ENCODE measurements at regions not wholly inside any gene's neighbourhood (a gene's known extent, or its start where the extent isn't known, plus 50 kb on each side); places are given as distances from the start of the nearest gene placed in this dataset.
"Not testable (repeated sequence)": the region's sequence is repeated elsewhere in the genome, so short reads cannot be mapped to it uniquely, and the experiment has no call there.

DNA sequence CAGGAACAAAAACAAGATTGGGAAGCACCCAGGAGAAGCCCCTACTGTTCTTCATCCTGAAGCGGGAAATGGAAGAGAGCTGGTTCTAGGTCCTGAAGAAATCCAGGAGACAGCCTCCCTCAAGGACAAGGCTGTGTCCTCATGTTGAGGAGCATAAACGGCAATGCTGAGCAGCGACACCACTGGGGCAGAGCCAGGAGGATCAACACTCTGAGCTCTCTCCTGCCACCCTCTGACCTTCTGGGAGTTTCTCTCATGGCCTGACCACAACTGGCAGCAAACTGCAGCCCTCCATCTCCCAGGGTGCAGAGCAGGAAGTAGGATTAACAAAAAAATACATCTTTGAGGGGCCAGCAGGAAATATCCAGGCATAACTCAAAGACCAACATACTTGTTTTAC, 1292.2 kb upstream of the TMEM132C start:
- no peak for DNase-seq (ENCODE audit: low spot score)

DNA sequence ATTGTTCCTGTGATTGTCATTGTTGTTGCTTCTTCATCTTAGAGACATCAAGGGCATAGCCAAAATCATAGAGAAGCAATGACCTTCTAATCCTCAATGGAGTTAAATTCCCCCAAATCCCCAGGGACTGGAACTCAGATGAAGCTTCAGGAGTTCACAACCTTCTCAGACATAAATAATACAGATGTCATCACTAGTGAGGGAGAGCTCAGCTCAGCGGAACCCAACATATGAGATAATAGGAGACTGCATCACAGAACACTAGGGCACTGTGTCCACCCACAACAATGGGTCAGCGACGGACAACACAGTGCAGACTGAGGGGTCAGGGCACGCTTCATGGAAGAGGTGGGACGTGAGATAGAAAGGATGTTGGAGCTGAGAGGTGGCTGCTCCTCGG, 1290.4 kb upstream of the TMEM132C start:
- in situ Hi-C loops (cut with HindIII; ENCODE audit: low sequenced_read_pairs), result no loop called here
- no peak for DNase-seq (ENCODE audit: low spot score)

More for the DNA sequence above, 1292.2 kb upstream of the TMEM132C start:
- in situ Hi-C loops (cut with HindIII; ENCODE audit: low sequenced_read_pairs), result no loop called here

DNA sequence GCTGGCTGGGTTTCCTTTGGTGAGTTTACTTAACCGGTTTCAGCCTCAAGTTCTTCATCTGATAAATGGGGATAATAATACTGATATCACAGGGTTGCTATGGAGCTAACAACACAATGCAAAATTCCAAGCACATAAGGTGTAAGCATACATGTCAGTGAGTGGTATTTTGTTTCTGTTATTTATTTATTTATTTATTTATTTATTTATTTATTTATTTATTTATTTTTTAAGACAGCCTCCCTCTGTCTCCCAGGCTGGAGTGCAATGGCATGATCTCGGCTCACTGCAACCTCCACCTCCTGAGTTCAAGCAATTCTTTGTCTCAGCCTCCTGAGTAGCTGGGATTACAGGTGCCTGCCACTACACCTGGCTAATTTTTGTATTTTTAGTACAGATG, 1287.4 kb upstream of the TMEM132C start:
- DNase-seq (ENCODE audit: low spot score); in situ Hi-C loops (cut with HindIII; ENCODE audit: low sequenced_read_pairs): not testable (repeated sequence)

DNA sequence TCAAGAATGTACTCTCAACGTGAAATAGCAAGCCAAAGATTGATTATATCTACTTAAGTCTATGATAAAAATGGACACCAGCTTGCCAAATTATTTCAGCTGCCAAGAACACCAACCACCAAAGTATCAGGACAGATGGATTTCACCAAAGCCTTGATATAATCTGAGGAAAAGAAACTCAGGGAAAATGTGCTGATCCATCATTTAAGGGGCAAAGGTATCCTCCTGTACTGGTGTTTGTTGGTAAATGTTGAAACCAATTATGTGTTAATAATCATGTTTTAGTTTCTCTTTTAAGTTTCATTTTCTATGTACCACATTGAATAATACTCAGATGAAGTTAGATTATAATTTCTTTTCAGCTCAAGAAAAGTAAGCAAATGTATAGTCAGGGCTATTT, 1284.3 kb upstream of the TMEM132C start:
- DNase-seq (ENCODE audit: low spot score), result no peak
- in situ Hi-C loops (cut with HindIII; ENCODE audit: low sequenced_read_pairs), result no loop called here

DNA sequence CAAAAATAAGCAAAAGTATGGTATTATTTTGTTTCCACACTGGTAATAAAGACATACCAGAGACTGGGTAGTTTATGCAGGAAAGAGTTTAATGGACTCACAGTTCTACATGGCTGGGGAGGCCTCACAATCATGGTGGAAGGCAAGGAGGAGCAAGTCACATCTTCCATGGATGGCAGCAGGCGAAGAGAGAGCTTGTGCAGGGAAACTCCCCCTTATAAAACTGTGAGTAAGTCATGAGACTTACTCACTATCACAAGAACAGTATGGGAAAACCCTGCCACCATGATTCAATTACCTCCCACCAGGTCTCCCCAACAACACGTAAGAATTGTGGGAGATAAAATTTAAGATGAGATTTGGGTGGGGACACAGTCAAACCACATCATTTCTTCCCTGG, 1283.2 kb upstream of the TMEM132C start:
- in situ Hi-C loops (cut with HindIII; ENCODE audit: low sequenced_read_pairs); DNase-seq (ENCODE audit: low spot score): not testable (repeated sequence)

DNA sequence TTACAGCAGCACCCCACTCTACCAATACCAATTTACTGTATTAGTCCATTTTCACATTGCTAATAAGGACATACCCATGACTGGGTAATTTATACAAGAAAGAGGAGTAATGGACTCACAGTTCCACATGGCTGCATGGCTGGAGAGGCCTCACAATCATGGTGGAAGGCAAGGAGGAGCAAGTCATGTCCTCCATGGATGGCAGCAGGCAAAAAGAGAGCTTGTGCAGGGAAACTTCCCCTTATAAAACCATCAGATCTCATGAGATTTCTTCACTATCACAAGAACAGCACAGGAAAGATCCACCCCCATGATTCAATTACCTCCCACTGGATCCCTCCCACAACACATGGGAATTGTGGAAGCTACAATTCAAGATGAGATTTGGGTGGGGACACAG, 1281.3 kb upstream of the TMEM132C start:
- in situ Hi-C loops (cut with HindIII; ENCODE audit: low sequenced_read_pairs), result not testable (repeated sequence)

DNA sequence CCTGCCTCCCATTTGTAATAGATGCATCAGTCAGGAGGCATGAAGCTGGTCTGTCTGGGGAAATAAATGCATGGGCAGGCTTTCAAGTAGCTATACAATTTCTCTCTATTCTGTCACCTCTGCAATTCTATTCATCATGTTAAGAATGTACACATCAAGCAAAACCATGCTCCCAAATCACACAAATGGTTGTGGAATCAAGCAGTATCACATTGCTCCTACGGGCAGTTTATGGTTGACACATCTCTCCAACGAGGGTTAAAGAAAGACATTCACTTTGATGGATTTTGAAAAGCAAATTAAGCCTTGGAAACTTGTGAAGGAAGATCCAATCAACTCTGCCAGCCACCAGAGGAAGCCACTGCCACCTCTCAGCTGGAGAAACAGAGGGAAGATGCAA, 1277.4 kb upstream of the TMEM132C start:
- DNase-seq (ENCODE audit: low spot score), result no peak
- in situ Hi-C loops (cut with HindIII; ENCODE audit: low sequenced_read_pairs), result no loop called here

More for the DNA sequence above, 1281.3 kb upstream of the TMEM132C start:
- not testable (repeated sequence) for DNase-seq (ENCODE audit: low spot score)

DNA sequence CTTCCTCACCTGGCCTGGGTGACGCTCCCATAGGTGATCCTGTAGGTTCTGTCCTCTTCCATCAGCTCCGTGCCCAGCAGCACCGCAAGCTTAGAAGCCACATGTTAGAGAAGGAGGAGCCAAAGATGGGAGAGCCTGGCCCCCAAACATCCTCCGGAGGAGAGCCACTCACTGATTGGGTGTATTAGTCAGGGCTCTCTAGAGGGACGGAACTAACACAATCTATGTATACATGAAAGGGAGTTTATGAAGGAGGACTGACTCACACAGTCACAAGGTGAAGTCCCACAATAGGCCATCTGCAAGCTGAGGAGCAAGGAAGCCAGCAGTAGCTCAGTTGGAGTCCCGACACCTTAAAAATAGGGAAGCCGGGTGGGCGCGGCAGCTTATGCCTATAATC, 1273.1 kb upstream of the TMEM132C start:
- in situ Hi-C loops (cut with HindIII; ENCODE audit: low sequenced_read_pairs), result no loop called here
- DNase-seq (ENCODE audit: low spot score), result no peak

DNA sequence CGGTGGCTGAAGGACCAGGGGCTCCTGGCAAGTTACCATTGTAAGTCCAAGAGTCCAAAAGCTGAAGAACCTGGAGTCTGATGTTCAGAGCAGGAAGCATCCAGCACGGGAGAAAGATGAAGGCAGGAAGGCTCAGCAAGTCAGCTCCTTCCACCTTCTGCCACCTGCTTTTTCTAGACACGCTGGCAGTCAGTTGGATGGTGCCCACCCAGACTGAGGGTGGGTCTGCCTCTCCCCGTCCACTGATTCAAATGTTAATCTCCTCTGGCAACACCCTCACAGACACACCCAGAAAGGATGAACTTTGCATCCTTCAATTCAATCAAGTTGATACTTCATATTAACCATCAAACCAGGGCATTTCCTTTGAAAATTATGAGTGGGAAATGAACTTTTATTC, 1272.4 kb upstream of the TMEM132C start:
- in situ Hi-C loops (cut with HindIII; ENCODE audit: low sequenced_read_pairs), result no loop called here
- DNase-seq (ENCODE audit: low spot score), result no peak

DNA sequence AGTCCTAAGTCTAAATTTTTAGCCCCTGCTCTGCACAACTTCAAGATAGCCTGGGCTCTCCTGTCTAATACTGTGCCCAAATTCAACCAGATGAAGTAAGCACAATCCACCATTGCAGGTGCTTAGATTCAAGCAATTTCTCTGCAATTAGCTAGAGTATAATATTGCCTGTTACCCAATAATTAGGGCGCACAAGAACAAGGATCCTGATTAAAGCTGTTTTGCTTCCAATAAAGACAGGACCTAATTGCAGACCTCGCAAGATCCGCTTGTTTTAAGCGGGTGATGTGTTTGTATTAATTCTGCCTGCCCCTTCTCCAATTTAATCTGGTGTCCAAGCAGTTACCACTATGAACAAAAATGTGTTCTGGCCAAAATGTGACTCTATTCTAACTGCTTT, 1268.9 kb upstream of the TMEM132C start:
- DNase-seq (ENCODE audit: low spot score), result no peak
- in situ Hi-C loops (cut with HindIII; ENCODE audit: low sequenced_read_pairs), result no loop called here

DNA sequence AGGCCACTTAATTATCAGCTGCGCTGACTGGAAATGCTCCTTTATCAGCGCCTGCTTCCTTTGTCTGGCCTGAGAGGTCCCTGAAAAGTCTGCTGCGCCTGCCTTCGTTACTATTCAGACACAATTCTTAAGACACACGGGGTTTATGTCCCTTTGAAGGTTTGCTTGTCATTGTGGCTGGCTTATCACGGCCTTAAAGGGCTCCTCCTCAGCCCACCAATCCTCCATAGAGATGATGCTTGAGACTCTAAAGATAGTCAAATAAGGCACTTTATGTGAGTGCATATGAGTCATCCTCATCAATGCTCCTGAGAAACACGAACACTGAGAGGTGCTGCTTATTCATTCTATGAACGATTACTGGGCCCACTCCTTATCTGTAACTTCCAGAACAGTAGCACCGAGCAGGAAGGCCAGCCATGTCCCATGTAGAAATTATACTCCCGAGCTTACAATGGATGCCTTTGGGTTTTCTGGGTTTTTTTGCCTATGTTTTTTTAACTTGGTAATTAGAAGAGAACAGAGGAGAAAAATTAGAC, 1268.2 kb upstream of the TMEM132C start:
- in situ Hi-C loops (cut with HindIII; ENCODE audit: low sequenced_read_pairs), result no loop called here
- DNase-seq (ENCODE audit: low spot score), result no peak

DNA sequence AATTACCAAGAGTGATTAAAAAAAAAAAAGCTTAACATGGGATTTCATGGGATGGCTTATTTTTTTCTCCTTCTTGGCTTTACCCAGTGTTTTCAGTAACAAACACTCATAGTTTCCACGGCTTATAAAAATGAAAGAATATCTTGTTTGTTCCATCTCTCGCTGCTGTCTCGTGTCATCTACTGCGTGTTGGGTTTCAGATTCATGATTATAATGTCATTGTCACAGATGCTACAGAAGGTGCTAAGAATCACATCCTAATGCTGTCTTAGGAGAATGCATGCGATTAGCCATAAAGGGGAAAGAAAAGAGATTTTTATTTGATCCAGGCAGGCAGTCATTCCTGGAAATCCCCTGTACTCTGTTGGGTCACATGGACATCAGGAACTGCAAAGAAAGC, 1267.6 kb upstream of the TMEM132C start:
- in situ Hi-C loops (cut with HindIII; ENCODE audit: low sequenced_read_pairs), result no loop called here
- no peak for DNase-seq (ENCODE audit: low spot score)

DNA sequence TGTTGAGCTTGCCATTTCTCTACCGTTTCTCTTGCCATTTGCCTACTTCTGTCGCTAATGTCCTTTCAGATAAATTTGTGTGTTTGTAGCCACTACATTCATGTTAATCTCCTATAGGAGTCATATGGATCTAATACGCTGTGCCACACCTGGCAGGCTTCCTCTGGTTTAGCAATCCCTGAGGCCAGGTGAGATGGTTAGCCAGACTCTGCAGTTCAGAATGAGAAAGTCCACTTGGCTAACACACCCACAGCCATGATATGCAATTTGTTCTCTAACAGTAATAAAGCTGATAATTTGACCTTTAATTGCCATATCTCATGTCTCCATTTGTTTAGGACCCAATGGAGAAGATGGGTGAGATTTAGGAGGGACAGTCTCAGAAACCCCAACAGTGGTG, 1261.6 kb upstream of the TMEM132C start:
- no peak for DNase-seq (ENCODE audit: low spot score)
- in situ Hi-C loops (cut with HindIII; ENCODE audit: low sequenced_read_pairs), result no loop called here

DNA sequence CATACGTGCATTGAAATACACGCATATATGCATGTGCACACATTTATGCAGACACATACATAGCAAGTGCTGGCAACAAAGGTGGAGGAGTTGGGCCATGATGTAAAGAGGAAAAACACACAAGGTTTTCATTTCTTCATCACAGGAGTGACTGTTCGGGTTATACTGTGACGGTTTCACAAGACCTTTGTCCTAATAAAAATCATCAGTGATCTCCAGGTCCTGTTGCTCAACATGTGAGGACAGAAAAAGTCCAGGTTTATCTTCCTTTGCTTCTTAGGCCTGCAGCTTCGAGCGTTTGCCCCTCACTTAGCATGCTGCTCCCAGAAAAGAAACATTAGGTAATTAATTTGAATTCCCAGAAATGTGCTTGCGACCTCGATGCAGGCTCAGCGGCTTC, 1260.0 kb upstream of the TMEM132C start:
- no peak for DNase-seq (ENCODE audit: low spot score)
- in situ Hi-C loops (cut with HindIII; ENCODE audit: low sequenced_read_pairs), result no loop called here

DNA sequence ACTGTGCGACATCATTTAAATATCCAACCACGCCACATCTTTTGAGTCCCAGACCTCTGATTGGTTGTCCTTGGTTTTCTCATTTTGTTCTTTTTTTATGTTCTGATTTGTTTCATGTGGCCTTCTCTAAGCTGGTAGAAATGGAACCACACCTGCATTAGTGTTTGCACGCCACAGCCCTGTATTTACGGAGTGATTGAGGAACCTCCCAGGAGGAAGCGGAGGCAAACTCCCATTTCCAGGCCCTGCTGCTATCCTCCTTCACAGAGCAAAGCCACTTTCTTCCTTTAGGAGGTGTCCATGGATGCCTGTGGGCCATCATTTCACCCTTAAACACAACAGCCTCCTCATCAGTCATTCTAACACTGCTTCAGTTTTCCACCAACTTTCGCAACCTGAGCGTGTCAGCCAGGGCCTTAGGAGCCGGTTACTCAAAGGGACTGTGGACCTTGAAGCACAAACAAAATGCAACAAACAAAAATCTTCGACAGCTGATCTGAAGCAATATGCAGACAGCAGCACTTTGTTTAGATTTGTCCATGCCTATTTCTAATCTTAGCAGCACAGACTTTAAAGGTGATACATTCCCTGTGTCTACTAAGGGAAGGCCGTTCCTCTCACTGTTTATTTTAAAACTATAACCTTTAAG, 1258.1 kb upstream of the TMEM132C start:
- DNase-seq (ENCODE audit: low spot score), result no peak
- in situ Hi-C loops (cut with HindIII; ENCODE audit: low sequenced_read_pairs), result no loop called here

DNA sequence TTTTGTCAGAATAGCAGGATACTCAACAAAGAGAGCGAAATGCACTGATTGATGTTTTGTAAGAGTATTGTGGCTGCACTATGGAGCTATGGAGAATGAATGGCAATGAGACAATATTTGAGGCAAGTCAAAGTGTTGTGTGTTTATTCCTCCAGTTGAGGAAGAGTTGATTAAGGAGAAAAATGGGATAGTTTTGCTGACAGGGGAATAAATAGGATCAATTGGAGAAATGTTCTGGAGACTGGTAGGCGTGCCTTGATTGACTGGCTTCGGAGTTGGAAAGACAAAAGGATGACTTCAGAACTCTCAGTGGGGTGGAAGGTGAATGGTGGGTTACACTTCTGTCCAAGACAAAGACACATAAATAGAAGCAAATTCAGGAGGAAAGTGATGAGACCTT, 1254.9 kb upstream of the TMEM132C start:
- in situ Hi-C loops (cut with HindIII; ENCODE audit: low sequenced_read_pairs), result no loop called here

DNA sequence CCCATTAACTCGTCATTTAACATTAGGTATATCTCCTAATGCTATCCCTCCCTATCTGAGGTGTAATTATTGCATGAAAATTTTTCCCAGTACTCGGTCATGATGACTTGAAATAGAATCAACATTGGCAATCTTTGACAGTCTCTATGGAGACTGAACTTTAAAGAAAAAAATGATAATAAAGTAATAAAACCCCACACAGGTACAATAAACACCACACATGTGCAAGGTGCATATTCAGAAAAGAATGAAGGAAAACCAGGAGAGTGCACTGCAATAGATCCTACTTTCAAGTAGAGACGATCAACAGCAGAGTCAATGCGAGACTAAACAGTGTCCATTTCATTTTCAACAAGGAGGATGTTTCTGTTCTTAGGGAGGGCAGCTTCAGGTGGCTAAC, 1253.8 kb upstream of the TMEM132C start:
- in situ Hi-C loops (cut with HindIII; ENCODE audit: low sequenced_read_pairs), result no loop called here
- no peak for DNase-seq (ENCODE audit: low spot score)

More for the DNA sequence above, 1254.9 kb upstream of the TMEM132C start:
- no peak for DNase-seq (ENCODE audit: low spot score)

DNA sequence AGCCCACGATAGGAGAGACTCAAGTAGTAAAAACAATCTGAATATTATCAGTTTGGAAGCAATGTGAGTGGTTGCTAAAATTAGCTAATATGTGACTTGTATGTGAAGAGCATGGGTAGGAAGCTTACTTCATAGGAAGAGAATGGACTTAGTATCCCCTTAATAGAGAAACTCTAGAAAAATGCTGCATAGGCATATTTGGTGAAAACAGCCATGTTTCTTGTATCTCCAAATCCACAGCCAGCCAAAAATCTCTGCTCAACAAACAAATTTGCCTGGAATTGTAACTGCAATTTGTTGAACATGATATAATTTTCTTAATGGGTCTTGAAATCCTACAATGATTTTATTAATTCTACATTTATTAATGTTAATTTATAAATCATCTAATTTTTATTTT, 1252.9 kb upstream of the TMEM132C start:
- DNase-seq (ENCODE audit: low spot score), result no peak
- in situ Hi-C loops (cut with HindIII; ENCODE audit: low sequenced_read_pairs), result no loop called here

DNA sequence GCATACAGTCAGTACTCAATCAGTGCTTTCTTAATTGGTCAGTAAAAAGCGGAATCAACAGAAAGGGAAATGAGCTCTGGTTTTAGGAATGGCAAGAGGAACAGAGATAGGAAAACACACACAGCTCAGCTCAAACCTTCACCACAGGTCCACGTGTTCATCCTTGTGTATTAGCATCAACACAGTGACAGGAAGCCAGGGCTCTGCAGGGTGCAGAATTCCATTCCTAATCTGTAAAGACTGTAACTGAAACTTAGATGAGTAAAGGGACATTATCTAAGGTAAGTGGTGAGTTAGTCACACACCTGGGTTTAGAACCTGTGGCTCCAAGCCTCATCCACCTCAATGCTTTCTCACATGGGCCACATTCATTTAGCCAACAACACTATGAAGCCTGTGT, 1242.2 kb upstream of the TMEM132C start:
- DNase-seq (ENCODE audit: low spot score), result no peak
- in situ Hi-C loops (cut with HindIII; ENCODE audit: low sequenced_read_pairs), result no loop called here

DNA sequence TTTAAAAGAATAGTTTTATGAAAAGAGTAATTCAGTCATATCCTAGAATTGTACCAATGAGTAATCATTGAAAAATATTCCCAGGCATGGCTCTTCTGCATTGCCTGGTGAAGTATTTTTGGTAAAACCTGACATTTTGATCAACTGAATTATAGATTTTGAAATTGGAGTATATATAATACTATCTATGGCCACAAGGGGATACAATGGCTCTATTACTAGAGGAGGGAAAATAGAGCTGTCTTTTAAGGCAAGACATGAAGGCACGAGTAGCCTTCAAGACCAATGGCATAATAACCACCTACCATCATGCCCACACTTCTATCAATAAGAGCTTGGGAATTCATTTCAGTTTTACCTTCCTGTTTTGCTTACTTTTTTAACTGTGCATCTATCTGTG, 1241.4 kb upstream of the TMEM132C start:
- DNase-seq (ENCODE audit: low spot score), result no peak
- in situ Hi-C loops (cut with HindIII; ENCODE audit: low sequenced_read_pairs), result no loop called here

Measured in G401 (cell line).